HCT116 (cell line): ENCODE measurements at regions not wholly inside any gene's neighbourhood (a gene's known extent, or its start where the extent isn't known, plus 50 kb on each side); places are given as distances from the start of the nearest gene placed in this dataset.

Source experiments
- ATAC-seq: fragments of 200-7000 bp; cut with Tn5 transposase; 2 replicates; pipeline ENCODE4 v1.9.1; 2020; ENCODE audit warnings: mild to moderate bottlenecking, moderate library complexity
- BruUV-seq: library from RNA; stranded (reverse); fragments of 400-500 nt; replicated peaks from 2 replicates; lab custom pipeline; 2021; lab: Mats Ljungman, UMichigan
- CTCF ChIA-PET: fragments of 300-600 bp; sonication (Branson Sonifier 250); formaldehyde crosslinking; loops from one replicate; lab custom pipeline; 2021; ENCODE audit warnings: antibody characterized with exemption; lab: Charles Lee
- POLR2A ChIA-PET: fragments of 300-600, 350-600 bp; sonication (Branson Sonifier 250); formaldehyde crosslinking; loops from one replicate; lab custom pipeline; 2021; ENCODE audit warnings: antibody characterized with exemption; lab: Charles Lee
- RAD21 ChIA-PET, 2 experiments: fragments of 300-600 bp; sonication (Branson Sonifier 250); formaldehyde crosslinking; loops; one replicate each; lab custom pipeline; 2023; ENCODE audit warnings: low total read pairs in 2 of 2; ENCODE audit not compliant: uncharacterized antibody in 2 of 2, unreplicated experiment in 2 of 2, low non-redundant PET in 1 of 2; lab: Charles Lee
- DNase-seq: peaks from one replicate; pipeline ENCODE4 v3.0.0-alpha.2; 2010; ENCODE audit warnings: low read depth, low spot score
- H2AFZ ChIP-seq: fragments of 200-600 bp; shearing (Covaris generic), sonication (generic); 2 replicates; pipeline ENCODE4 v1.6.1; 2017; ENCODE audit warnings: low read depth, mixed run types, mixed read lengths, antibody characterized with exemption, low read length; ENCODE audit not compliant: poor library complexity, severe bottlenecking
- H3K27ac ChIP-seq: 2 replicates; pipeline ENCODE4 v1.5.1; 2012; ENCODE audit warnings: low read depth, low read length
- H3K27me3 ChIP-seq: fragments of 200-600 bp; sonication (generic); 2 replicates; pipeline ENCODE4 v1.6.1; 2016; ENCODE audit warnings: mixed run types, low read length, mixed read lengths; ENCODE audit not compliant: insufficient read depth
- H3K36me3 ChIP-seq, 2 experiments: fragments of 200-500 bp in 1 of 2; fragments of 200-600 bp in 1 of 2; sonication (Bioruptor generic) in 1 of 2; sonication (generic) in 1 of 2; 2 replicates each; pipeline versions ENCODE4 v1.5.1 to v1.6.1; 2014 to 2016; ENCODE audit warnings: low read length in 2 of 2, inconsistent platforms in 1 of 2, mixed read lengths in 1 of 2, mixed run types in 1 of 2; ENCODE audit not compliant: insufficient read depth in 2 of 2, control insufficient read depth in 1 of 2
- H3K4me1 ChIP-seq, 2 experiments: fragments of 200-600 bp in 1 of 2; sonication (generic) in 1 of 2; 2 replicates each; pipeline versions ENCODE4 v1.5.1 to v1.6.1; 2012 to 2017; ENCODE audit warnings: low read length in 2 of 2, inconsistent platforms in 1 of 2, mild to moderate bottlenecking in 1 of 2, mixed read lengths in 1 of 2, mixed run types in 1 of 2, moderate library complexity in 1 of 2; ENCODE audit not compliant: insufficient read depth in 2 of 2, control insufficient read depth in 1 of 2
- H3K4me2 ChIP-seq: fragments of 200-600 bp; sonication (generic); 2 replicates; pipeline ENCODE4 v1.6.1; 2017; ENCODE audit warnings: mixed run types, low read length, mixed read lengths
- H3K4me3 ChIP-seq, 2 experiments: fragments of 200-600 bp in 1 of 2; sonication (generic) in 1 of 2; replicated peaks in 1 of 2; 2 replicates each; pipeline ENCODE4 v1.5.1; 2011 to 2016; ENCODE audit warnings: low read length in 2 of 2, control low read depth in 1 of 2, low read depth in 1 of 2, mild to moderate bottlenecking in 1 of 2, mixed read lengths in 1 of 2, mixed run types in 1 of 2
- H3K79me2 ChIP-seq: fragments of 200-600 bp; sonication (generic); 2 replicates; pipeline ENCODE4 v1.6.1; 2017; ENCODE audit warnings: mild to moderate bottlenecking, mixed run types, low read length, moderate library complexity, mixed read lengths; ENCODE audit not compliant: insufficient read depth
- H3K9ac ChIP-seq: fragments of 200-600 bp; sonication (generic); 2 replicates; pipeline ENCODE4 v1.6.1; 2016; ENCODE audit warnings: low read length, mixed read lengths
- H3K9me2 ChIP-seq: fragments of 200-600 bp; sonication (generic), shearing (Covaris generic); 2 replicates; pipeline ENCODE4 v1.6.1; 2017; ENCODE audit warnings: mixed run types, mild to moderate bottlenecking, moderate library complexity; ENCODE audit not compliant: insufficient read depth
- H3K9me3 ChIP-seq, 2 experiments: fragments of 200-500 bp in 1 of 2; fragments of 200-600 bp in 1 of 2; sonication (Bioruptor generic) in 1 of 2; sonication (generic) in 1 of 2; 2 replicates each; pipeline ENCODE4 v1.6.1; 2014 to 2017; ENCODE audit warnings: low read length in 2 of 2, mixed read lengths in 2 of 2, inconsistent platforms in 1 of 2, low read depth in 1 of 2, mild to moderate bottlenecking in 1 of 2, mixed run types in 1 of 2, moderate library complexity in 1 of 2; ENCODE audit not compliant: control insufficient read depth in 1 of 2, insufficient read depth in 1 of 2
- H4K20me1 ChIP-seq: fragments of 200-600 bp; sonication (generic), shearing (Covaris generic); 2 replicates; pipeline ENCODE4 v1.6.1; 2017; ENCODE audit warnings: mixed run types, mild to moderate bottlenecking, moderate library complexity; ENCODE audit not compliant: insufficient read depth
- CBX3 ChIP-seq: IDR thresholded peaks from 2 replicates; pipeline ENCODE4 v1.6.1; 2012; ENCODE audit warnings: low read depth
- CEBPB ChIP-seq: IDR thresholded peaks from 2 replicates; pipeline ENCODE4 v1.6.1; 2012; ENCODE audit warnings: low read depth
- ELF1 ChIP-seq: IDR thresholded peaks from 2 replicates; pipeline ENCODE4 v1.6.1; 2012; ENCODE audit warnings: low read depth, borderline replicate concordance
- EZH2 ChIP-seq: fragments of 200-600 bp; sonication (generic); IDR thresholded peaks from 2 replicates; pipeline ENCODE4 v1.6.1; 2017; ENCODE audit warnings: antibody characterized with exemption, mixed run types
- FOSL1 ChIP-seq: IDR thresholded peaks from 2 replicates; pipeline ENCODE4 v1.6.1; 2012; ENCODE audit warnings: low read depth
- JUND ChIP-seq: IDR thresholded peaks from 2 replicates; pipeline ENCODE4 v1.6.1; 2012
- POLR2AphosphoS5 ChIP-seq: IDR thresholded peaks from 2 replicates; pipeline ENCODE4 v1.6.1; 2011; ENCODE audit warnings: mild to moderate bottlenecking, low read depth, low read length, moderate library complexity
- SIN3A ChIP-seq: IDR thresholded peaks from 2 replicates; pipeline ENCODE4 v1.6.1; 2012; ENCODE audit warnings: low read depth
- SRF ChIP-seq: IDR thresholded peaks from 2 replicates; pipeline ENCODE4 v1.6.1; 2012; ENCODE audit warnings: low read depth
- TCF7L2 ChIP-seq: IDR thresholded peaks from 2 replicates; pipeline ENCODE4 v1.7.0; 2011; ENCODE audit warnings: borderline replicate concordance, inconsistent platforms; ENCODE audit not compliant: insufficient read depth, insufficient read length; ENCODE audit errors: extremely low read depth
- intact Hi-C: fragments of 100-400 bp; cut with micrococcal nuclease; formaldehyde crosslinking; loops from 2 replicates; pipeline ENCODE4 v1.10.0; 2022
- TF ChIP-seq, protein P1 (sequence below): IDR thresholded peaks from 2 replicates; pipeline ENCODE4 v1.6.1; 2012
- TF ChIP-seq, protein P2 (sequence below), 3 experiments: fragments of 200-600 bp in 1 of 3; sonication (generic) in 1 of 3; IDR thresholded peaks in 2 of 3; conservative IDR thresholded peaks in 1 of 3; 2 replicates each; pipeline ENCODE4 v1.5.1; 2012 to 2017; ENCODE audit warnings: low read depth in 2 of 3, low read length in 2 of 3, antibody characterized with exemption in 1 of 3, borderline replicate concordance in 1 of 3, control low read depth in 1 of 3, mild to moderate bottlenecking in 1 of 3, mixed read lengths in 1 of 3, mixed run types in 1 of 3, moderate library complexity in 1 of 3; ENCODE audit not compliant: insufficient read depth in 1 of 3
- TF ChIP-seq, protein P3 (sequence below): IDR thresholded peaks from 2 replicates; pipeline ENCODE4 v1.6.1; 2012

DNA sequence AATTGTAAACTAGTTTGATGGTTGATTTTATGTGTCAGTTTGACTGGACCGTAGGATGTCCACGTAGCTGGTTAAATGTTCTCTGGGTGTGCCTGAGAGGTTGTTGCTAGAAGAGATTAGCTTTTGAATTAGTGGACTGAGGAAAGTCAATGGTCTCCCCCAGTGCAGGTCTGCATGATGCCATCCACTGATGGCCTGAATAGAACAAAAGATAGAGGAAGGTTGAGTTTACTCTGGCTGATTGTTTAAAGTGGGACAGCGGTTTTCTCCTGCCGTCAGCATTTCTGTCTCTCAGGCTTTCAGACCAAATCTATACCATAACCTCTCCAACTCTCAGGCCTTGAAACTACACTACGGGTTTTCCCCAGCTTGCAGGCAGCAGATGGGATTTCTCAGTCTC is 899.2 kb upstream of the WWC1 start:
- Histone ChIP-seq H3K9ac (no peak overlapping the region), H3K4me2 (no peak overlapping the region), H3K27ac (no peak overlapping the region), H3K9me2 (no peaks in the 10 kb centered on the region), H3K79me2 (no peaks in the 10 kb centered on the region), H3K9me3 (peaks cover 3 to 10% of the 10 kb centered on the region in 2 experiments; a peak in 2 of 4 replicates), H4K20me1 (no peaks in the 10 kb centered on the region), H3K27me3 (no peaks in the 10 kb centered on the region), H3K4me3 (no peak overlapping the region), H3K4me1 (no peaks in the 10 kb centered on the region), H2AFZ (no peak overlapping the region), H3K36me3 (no peaks in the 10 kb centered on the region)
- POLR2A ChIA-PET, result no interaction called here
- intact Hi-C loops, result no loop called here
- no TSS peak for BruUV-seq
- DNase-seq, result no peak
- RAD21 ChIA-PET, result no interaction called here
- no peak for ATAC-seq
- no peak for TF ChIP-seq FOSL1
- TF ChIP-seq, protein P1, sequence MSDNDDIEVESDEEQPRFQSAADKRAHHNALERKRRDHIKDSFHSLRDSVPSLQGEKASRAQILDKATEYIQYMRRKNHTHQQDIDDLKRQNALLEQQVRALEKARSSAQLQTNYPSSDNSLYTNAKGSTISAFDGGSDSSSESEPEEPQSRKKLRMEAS, result no peak
- TF ChIP-seq, protein P2, sequence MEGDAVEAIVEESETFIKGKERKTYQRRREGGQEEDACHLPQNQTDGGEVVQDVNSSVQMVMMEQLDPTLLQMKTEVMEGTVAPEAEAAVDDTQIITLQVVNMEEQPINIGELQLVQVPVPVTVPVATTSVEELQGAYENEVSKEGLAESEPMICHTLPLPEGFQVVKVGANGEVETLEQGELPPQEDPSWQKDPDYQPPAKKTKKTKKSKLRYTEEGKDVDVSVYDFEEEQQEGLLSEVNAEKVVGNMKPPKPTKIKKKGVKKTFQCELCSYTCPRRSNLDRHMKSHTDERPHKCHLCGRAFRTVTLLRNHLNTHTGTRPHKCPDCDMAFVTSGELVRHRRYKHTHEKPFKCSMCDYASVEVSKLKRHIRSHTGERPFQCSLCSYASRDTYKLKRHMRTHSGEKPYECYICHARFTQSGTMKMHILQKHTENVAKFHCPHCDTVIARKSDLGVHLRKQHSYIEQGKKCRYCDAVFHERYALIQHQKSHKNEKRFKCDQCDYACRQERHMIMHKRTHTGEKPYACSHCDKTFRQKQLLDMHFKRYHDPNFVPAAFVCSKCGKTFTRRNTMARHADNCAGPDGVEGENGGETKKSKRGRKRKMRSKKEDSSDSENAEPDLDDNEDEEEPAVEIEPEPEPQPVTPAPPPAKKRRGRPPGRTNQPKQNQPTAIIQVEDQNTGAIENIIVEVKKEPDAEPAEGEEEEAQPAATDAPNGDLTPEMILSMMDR (IDR thresholded peaks at IDR 0.05 in 2 of 3, conservative IDR thresholded peaks at IDR 0.05 in 1 of 3; ENCODE audit: borderline replicate concordance in 1 of 3, insufficient read depth in 1 of 3, low read depth in 2 of 3, low read length in 2 of 3), result no peak
- TF ChIP-seq CEBPB, result no peak
- no peak for TF ChIP-seq SIN3A
- no peak for TF ChIP-seq EZH2
- no peak for TF ChIP-seq SRF
- TF ChIP-seq, protein P3, sequence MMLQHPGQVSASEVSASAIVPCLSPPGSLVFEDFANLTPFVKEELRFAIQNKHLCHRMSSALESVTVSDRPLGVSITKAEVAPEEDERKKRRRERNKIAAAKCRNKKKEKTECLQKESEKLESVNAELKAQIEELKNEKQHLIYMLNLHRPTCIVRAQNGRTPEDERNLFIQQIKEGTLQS, result no peak
- no peak for TF ChIP-seq CBX3
- TF ChIP-seq ELF1, result no peak
- TF ChIP-seq POLR2AphosphoS5, result no peak
- no peak for TF ChIP-seq JUND
- TF ChIP-seq TCF7L2, result no peak
- CTCF ChIA-PET, result no interaction called here
